HG02678 (cell line): ENCODE measurements at regions not wholly inside any gene's neighbourhood (a gene's known extent, or its start where the extent isn't known, plus 50 kb on each side); places are given as distances from the start of the nearest gene placed in this dataset.
"Not testable (repeated sequence)": the region's sequence is repeated elsewhere in the genome, so short reads cannot be mapped to it uniquely, and the experiment has no call there.

Source experiments
- ATAC-seq: cut with Tn5 transposase; IDR thresholded peaks from one replicate; pipeline ENCODE4 v1.9.1; 2021; ENCODE audit warnings: mild to moderate bottlenecking, moderate library complexity; ENCODE audit not compliant: unreplicated experiment

DNA sequence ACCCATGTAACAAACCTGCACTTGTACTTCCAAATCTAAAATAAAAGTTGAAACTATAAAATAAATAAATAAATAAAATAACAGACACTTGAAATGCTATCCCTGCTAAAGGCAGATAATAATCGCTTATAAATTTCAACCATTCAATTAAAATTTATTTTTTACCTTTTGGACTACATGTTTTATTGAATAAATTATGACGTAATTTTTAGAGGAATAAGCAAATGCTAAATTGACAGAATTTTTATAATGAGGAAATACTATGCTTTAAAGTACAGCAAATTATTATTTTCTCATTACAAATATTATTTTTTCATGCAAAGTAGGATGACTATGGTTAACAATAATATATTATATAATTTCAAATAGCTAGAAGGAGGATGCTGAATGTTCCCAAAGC, 658.6 kb upstream of the LMO3 start:
- ATAC-seq = no peak

DNA sequence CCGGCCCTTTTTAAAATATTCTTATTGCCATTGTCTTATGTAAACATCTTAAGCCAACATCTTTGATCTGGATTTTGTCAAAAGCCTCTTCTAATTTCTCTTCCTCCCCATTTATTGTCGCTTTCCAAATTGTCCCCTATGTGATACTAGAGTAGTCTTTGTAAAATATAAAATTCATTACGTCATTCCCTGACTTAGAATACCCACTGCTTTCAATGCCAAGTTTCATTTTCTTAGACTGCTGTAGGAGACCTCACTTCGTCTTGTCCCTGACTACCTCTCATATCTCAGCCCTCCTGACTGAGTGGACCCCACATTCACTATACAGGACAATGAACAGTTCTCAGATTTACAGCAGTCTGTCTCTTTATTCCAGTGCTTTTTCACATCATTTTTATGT, 633.9 kb upstream of the LMO3 start:
- no peak for ATAC-seq

DNA sequence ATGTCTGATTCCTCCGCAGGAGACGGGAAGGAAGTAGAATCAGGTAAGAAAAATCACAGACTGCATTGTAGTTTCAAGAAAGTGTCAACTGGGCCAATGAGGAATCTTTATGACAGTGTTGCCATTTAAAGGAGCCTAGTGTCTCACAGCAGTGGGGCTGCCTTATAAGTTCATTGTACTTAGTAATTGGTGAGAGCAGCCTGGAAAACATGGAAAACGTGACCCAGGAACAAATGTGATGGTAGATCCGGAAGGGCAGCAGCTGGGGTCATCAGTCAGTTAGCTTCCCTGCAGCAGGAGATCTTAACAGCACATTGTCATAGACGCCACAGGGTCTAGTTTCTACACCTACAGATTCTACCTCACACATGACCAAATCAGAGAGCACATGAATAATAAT, 630.0 kb upstream of the LMO3 start:
- no peak for ATAC-seq

DNA sequence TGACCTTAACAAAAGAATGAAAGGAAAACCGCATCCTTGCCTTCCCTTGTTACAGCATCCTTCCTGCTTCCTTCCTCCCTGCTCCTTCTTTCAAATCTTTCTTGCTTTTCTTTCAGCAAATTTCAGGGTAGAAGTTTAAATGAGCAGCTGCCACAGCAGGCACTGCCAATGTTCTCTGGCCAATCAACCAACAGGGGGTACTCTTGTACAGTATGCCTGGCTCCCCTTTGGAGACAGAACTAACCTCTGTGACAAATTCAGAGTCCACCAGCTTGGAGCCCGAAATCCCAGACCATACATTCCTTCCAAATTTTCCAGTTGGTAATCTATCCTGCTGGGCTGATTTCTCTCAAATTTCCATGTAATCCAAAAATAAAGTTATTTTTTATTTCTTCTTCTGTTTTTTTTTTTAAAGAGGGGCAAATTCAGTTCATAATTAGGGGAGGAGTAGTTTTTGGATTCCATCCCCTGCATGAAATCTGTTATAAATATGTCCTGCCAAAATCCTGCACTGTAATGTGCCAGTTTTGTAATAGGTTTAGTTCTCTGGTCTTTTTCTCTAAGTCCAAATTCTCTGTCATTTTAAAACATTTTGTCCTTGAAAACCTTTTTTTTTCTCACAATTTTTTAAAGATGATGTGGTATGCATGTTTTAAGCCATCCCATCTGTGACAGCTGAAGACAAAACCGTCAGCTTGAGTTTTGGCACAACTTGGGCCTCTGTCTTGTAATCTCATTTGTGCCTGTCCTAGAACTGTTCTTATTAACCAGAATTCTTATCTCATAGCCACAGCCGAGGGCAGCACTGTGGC, 610.0 kb upstream of the LMO3 start:
- ATAC-seq = no peak

DNA sequence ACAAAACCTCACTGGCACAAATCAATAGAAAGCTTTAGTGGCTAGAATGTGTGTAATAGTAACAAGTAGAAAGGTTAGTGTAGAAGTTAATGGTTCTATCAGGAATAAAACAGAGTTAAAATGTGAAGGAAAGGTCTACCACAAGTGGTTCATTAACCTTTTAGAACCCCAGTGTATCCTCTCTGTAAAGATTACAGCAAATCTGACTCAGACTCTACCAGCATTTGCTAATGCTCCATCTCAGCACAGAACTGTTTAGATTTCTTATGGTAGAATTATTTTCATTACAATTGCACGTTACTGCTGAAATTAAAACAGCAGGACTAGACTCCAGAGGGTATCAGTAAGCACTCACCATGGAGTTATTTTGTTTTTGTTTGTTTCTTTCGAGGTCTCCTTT, 609.0 kb upstream of the LMO3 start:
- no peak for ATAC-seq

DNA sequence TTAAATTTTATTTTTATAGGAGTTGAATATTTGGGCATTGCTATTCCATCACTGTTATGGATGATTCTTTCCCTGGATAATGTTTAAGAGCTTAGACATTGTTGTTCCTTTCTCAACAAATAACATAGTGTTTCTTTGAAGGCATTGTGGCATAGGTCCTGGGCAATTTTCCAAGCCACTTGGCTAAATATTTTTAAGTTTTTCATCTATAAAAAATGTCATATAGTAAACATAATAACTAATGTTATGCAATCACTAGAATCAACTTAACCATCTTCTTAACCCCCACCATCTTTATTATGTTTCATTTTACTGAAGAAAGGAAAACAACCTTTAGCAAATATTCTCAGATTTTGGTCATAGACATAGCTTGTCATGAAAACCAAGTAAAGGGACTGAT, 600.6 kb upstream of the LMO3 start:
- no peak for ATAC-seq

DNA sequence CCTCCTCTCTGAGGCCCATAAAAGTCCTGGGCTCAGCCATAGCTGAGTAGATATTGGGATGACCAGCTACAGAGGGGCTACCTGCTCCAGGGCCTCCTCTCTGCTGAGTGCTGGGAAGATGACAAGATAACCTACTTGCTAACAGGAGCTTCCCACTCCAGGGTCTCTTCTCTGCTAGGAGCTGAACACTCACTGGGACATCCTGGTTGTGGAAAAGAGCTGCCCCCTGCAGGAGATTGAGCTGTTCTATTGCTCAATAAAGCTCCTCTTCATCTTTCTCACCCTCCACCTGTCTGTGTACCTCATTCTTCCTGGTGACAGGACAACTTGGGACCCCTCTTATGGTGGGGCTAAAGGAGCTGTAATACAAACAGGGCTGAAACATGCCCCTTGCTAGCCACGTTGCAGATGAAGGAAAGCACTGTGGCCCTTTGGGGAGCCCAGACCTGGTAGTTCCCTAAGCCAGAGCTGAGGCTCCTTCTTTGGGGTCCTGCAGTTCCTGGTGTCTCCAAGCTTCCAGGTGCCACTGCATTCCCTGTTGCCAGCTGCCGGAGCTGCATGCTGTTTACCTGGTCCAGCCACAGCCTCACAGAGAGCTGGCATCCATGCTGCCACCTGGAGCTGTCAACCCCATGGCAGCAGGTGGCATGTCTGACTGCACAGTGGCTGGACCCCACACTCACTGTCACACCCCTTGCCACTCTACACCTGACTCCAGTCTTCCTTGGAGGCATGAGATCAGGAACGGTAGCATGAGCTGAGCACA, 598.5 kb upstream of the LMO3 start:
- no peak for ATAC-seq

DNA sequence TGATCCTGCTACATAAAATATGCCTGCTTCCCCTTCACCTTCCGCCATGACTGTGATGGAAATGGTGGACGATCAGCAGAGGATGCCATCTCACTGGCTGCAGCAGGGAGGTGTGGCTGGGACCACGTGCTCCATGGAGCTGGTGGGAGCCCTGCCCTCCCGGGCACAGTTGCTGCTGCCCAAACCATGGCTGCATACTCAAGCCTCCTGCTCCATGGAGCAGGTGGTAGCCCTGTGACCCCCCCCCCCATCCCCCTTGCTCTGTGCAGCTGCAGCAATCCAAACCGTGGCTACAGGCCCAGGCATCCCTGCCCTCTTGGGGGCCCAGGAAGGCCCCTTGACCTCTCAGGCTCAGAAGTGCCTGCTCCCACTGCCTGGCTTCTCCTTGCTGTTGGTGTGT, 597.5 kb upstream of the LMO3 start:
- no peak for ATAC-seq

DNA sequence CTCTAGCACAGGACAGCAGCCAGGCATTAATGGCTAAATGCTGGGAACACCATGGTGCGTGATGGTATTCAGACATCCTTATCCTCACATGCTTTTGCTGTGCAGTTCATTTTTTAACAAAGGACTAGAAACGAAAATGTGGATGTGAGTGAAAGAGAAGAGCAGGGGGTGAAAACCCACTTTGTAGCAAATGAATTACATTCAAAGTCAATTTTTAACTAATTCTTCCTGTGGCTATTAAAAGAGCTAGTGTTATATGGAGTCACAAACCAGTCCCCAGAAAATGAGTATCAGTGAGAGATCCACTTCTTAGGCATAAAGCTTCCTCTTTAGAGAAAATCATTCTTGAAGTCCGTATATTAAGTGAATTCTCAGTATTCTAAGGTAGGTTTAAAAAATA, 592.0 kb upstream of the LMO3 start:
- ATAC-seq = no peak

DNA sequence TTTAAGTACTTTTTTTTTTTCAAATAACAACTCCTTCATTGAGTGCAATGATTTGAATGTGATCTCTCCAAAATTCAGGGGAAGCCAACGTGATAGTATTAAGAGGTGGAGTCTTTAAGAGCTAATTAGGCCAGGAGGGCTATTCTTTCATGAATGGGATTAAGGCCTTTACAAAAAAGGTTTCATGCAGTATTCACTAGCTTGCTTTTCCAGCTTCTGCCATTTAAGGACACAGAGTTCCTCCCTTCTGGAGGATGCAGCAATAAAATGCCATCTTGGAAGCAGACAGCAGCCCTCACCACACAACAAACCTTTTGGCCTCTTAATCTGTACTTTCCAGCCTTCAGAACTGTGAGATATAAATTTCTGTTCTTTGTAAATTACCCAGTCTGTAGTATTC, 586.8 kb upstream of the LMO3 start:
- ATAC-seq = no peak

DNA sequence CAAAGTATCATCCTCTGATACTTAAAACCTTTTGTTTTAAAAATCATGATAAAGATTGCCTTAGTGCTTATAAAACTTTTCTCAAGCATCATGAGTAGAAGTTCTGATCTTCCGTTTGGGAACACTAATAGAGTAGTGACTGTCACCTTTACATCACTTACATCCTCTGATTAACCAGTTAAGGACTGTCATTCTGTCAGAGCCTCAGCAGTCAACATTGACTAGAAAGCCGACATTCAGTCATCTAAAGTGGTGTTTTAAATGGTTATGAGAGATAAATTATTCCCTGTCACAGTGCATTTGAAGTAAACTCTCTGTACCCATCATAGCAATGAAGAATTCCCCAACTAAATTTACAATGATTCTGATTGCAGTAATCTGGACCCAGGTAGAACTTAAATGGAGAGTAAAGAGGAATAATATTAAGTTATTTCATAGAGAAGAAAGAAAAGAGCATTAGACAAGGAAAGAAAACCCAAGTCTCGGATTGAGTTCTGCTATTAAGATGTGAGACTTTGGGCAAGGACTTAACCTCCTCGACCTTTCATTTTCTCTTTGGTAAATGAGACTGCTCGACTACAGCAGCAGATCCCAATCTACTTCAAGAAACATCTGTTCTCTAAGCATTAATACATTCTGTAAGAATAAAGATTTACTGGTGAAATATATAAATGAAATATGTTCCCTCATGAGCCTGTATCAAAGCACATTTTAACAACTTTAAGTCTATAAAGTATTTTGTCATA, 563.9 kb upstream of the LMO3 start:
- no peak for ATAC-seq

DNA sequence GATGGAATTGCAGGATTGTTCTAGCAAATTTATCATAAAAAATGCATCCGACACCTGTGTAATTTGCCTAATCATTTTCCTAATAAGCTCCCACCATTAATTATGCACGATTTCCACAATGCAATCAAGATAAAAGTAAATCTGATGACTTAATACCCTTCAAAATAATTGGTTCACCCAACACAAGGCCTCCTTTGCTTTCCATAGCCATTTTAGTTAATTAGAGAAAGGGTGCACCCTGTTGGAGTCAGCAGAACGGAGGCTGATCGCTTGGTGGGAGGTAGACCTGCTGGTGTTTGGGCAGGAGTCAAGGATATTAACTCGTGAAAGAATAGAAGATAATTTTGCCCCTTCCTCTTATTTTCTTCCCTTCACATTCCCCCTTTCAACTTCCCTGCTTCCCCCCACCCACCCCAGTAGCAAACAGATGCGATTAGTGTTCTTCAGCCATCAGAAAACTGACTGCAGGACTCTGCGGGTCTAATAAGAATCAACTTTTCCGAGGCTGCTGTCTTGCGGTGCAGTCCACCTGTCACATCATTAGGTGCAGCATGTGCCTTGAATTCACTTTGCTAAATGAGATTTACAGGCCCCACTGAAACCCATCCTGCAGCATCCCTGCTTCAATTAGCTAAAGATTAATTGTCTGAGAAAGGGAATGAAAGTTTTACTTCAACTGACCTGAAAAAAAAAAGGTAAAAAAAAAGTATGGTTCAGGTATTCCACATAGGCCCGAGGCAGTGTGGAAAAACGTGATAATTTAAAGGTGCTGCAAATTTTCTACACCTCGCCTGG, 553.7 kb upstream of the LMO3 start:
- ATAC-seq = no peak

DNA sequence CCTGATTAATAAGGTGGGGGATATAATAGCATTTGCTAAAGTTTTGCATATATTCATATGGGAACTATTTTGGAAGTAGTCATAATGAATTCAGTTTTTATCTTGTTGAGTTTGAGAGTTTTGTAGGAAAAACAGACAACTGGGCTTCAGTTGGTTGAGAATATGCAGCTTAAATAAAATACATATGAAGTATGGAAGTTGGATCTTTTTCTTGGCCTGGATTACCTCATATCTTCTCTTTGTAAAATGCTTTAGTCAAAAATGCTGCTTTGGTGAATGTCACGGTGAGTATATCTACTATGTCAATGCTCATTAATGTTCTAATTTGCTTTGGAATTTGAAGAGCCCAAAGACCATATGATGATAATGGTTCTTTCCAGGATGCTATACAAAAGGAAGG, 552.2 kb upstream of the LMO3 start:
- ATAC-seq = no peak

DNA sequence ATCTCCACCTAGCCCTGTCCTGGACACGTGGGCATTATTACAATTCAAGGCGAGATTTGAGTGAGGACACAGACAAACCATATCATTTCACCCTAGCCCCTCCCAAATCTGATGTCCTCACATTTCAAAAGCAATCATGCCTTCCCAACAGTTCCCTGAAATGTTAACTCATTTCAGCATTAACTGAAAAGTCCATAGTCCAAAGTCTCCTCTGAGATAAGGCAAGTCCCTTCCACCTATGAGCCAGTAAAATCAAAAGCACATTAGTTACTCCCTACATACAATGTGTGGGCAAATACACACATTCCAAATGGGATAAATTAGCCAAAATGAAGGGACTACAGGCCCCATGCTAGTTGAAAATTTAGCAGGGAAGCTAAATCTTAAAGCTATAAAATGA, 546.0 kb upstream of the LMO3 start:
- no peak for ATAC-seq

DNA sequence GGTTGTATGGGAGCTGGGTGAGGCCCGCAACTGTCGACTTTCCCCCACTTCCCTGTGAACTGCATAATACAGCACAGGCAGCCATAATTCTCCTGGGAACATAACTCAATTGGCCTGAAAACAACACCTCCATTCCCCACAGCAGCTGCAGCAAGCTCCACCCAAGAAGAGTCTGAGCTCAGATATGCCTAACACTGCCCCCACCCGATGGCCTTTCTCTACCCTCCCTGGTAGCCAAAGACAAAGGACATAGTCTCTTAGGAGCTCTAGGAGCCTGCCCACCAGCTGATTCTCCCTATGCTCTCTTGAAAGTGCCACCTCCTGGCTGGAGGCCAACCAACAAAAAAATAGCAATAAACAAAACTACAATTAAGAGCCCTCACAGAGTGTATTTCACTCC, 542.7 kb upstream of the LMO3 start:
- ATAC-seq = no peak

DNA sequence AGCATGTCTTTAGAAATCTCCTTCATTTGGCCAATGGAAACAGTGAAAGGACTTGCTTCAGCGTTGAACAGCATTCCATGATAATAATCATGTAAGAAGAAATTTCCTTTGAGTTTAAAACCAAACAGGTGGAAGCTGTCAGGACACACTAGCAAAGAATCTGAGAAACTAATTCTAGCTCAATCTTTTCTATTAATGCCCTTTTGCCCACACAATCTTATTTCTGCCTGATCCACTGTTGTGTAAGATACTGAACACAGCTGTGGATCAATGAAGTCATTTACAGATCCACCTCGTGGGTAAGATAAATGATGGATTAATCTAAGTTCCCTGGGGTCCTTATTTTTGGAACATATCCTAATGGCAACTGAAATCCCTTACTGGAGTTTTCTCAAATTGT, 536.9 kb upstream of the LMO3 start:
- no peak for ATAC-seq

DNA sequence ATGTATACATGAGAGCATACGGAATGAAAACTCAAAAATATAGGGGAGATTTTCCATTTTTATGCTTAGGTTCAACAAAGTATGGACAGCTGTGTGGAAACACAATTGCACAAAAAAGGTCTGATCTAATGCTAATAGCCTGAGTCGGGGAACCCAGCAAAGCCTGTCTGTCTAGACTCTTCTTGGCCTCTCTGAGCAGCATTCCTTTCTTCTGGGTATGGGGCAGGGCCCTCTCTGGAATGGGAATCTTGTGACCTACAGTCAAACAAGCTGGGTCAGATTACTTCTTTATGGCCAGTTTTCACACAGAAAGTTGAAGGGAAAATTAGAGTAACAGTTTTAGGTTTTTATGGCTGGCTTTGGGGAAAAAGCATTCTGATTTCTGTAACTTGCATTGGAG, 534.0 kb upstream of the LMO3 start:
- ATAC-seq = no peak

DNA sequence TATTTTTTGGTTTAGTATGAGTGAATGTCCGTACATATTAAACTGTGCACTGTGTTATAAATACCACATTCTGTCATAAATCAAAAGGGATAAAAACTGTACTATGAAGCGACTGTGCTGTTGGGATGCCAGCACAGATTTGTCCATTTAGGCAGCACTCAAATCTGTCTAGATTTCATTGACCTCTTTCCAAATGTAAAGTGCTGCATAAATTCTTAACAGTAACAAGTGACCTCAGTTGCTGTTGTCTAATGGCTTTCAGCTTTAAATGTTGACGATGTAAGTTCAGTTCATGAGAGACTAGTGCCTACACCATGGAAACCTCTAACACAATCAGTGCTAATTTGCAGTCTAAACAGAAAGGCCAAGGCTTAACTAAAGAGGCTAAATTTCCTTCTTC, 531.4 kb upstream of the LMO3 start:
- ATAC-seq = no peak

DNA sequence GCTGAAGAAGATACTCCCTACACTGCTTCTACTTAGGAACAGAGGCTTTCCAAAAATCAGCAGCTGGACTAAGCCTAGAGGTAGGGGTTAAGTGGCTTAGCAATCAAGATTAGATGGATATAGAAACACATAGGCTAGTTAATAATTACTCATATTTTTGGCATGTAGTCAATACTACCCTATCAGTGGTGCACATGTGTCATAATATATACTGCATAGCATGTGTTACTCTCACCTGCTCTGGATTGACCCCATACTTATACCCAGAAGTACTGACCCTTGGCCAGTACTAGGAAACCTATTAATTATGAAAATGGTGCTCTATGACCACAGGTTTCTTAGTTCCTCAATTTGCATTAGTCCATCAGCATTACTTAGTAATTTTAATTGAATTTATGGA, 528.4 kb upstream of the LMO3 start:
- no peak for ATAC-seq

DNA sequence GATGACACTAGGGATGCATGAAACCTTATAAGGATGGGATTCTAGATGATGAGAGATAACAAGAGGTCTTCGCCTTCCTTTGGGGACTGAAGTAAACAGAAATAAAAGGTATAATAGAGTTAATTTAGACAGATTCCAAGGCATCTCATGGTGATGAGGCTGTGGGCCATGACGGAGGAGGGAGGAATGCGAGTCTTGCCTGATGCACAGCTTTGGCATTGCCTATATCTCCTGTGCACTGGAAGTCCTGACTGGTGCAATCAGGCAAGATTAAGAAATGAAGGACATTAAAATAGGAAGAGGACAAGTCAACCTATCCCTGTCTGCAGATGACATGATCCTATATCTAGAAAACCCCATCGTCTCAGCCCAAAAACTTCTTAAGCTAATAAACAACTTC, 526.4 kb upstream of the LMO3 start:
- no peak for ATAC-seq

DNA sequence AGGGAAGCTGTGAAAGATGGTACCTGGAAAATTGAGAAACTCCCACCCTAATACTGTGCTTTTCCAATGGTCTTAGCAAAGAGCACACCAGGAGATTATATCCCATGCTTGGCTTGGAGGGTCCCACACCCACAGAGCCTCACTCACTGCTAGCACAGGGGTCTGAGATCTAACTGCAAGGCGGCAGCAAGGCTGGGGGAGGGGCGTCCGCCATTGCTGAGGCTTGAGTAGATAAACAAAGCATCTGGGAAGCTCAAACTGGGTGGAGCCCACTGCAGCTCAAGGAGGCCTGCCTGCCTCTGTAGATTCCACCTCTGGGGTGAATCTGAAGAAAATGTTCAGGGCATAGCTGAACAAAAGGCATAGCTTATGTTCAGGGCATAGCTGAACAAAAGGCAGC, 510.6 kb upstream of the LMO3 start:
- ATAC-seq = not testable (repeated sequence)
